Mucosa of descending colon (tissue), 3 donors: ENCODE measurements at regions not wholly inside any gene's neighbourhood (a gene's known extent, or its start where the extent isn't known, plus 50 kb on each side); places are given as distances from the start of the nearest gene placed in this dataset.

Experiments
- ATAC-seq: fragments of 200-7000 bp; cut with Tn5 transposase; one replicate; pipeline ENCODE4 v1.9.1; 2020; ENCODE audit warnings: mild to moderate bottlenecking, moderate library complexity
- DNase-seq, 3 donors: peaks; one replicate each; pipeline ENCODE4 v3.0.0-alpha.2; 2020
- H3K36me3 ChIP-seq: fragments of 200-600 bp; one replicate; pipeline ENCODE4 v1.8.0; 2021; ENCODE audit warnings: low read depth, mild to moderate bottlenecking
- H3K4me1 ChIP-seq: fragments of 200-600 bp; one replicate; pipeline ENCODE4 v1.8.0; 2021; ENCODE audit warnings: low read depth, mild to moderate bottlenecking
- H3K4me3 ChIP-seq: fragments of 200-600 bp; one replicate; pipeline ENCODE4 v1.8.0; 2021; ENCODE audit warnings: mild to moderate bottlenecking
- H3K9me3 ChIP-seq: fragments of 200-600 bp; one replicate; pipeline ENCODE4 v1.8.0; 2021; ENCODE audit warnings: mild to moderate bottlenecking
- CTCF ChIP-seq: fragments of 200-600 bp; IDR thresholded peaks from one replicate; pipeline ENCODE4 v1.8.0; 2022; ENCODE audit warnings: antibody characterized with exemption, mild to moderate bottlenecking
- intact Hi-C, 2 donors: fragments of 100-400 bp; cut with DNase I in 1 of 2; cut with micrococcal nuclease in 1 of 2; formaldehyde crosslinking; loops; one replicate each; pipeline versions ENCODE4 v1.11.0 to v1.11.1; 2022; cut with DNase I, micrococcal nuclease
- donor health status: DM: no; HTN: no; CAD: no; lungs with moderate emphysema.
- donor health status: DM: no; HTN: no; CAD: no.
- donor health status: DM: no; HTN: yes; CAD: no.

GRCh38 chr12:42010257-42010656 is 134.4 kb downstream of the GXYLT1 start:
- no peak for TF ChIP-seq CTCF
- no peak for ATAC-seq
- no peaks in the 10 kb centered on the region for H3K36me3 ChIP-seq
- H3K4me1 ChIP-seq: no peaks in the 10 kb centered on the region
- DNase-seq: no peak
- no peak overlapping the region for H3K4me3 ChIP-seq
- no peaks in the 10 kb centered on the region for H3K9me3 ChIP-seq
- intact Hi-C loops: no loop called here

- no peak overlapping the region for H3K4me3 ChIP-seq
- no peak for TF ChIP-seq CTCF
- DNase-seq: no peak
- H3K9me3 ChIP-seq: no peaks in the 10 kb centered on the region
- intact Hi-C loops: no loop called here
- H3K4me1 ChIP-seq: no peaks in the 10 kb centered on the region
- H3K36me3 ChIP-seq: no peaks in the 10 kb centered on the region
- no peak for ATAC-seq
These were observed 135.7 kb downstream of the GXYLT1 start for GRCh38 chr12:42008996-42009395.

- DNase-seq (no peak), ATAC-seq (no peak)
- intact Hi-C loops: no loop called here
- no peaks in the 10 kb centered on the region for H3K36me3 ChIP-seq
- no peaks in the 10 kb centered on the region for H3K9me3 ChIP-seq
- no peaks in the 10 kb centered on the region for H3K4me1 ChIP-seq
- no peak overlapping the region for H3K4me3 ChIP-seq
- no peak for TF ChIP-seq CTCF
These were observed 141.6 kb downstream of the GXYLT1 start for GRCh38 chr12:42003031-42003430.

- TF ChIP-seq CTCF: no peak
- DNase-seq: no peak
- intact Hi-C loops: no loop called here
- ATAC-seq: no peak
- Histone ChIP-seq H3K36me3 (no peaks in the 10 kb centered on the region), H3K9me3 (no peaks in the 10 kb centered on the region), H3K4me3 (no peak overlapping the region), H3K4me1 (no peaks in the 10 kb centered on the region)
These were observed 142.1 kb downstream of the GXYLT1 start for GRCh38 chr12:42002563-42002962.

- no peak for TF ChIP-seq CTCF
- Histone ChIP-seq H3K9me3 (no peaks in the 10 kb centered on the region), H3K36me3 (no peaks in the 10 kb centered on the region), H3K4me1 (no peaks in the 10 kb centered on the region), H3K4me3 (no peak overlapping the region)
- DNase-seq (no peak), ATAC-seq (no peak)
- intact Hi-C loops: no loop called here
These were observed 146.2 kb downstream of the GXYLT1 start for GRCh38 chr12:41998436-41998835.

- H3K4me3 ChIP-seq: no peak overlapping the region
- TF ChIP-seq CTCF: no peak
- DNase-seq (no peak), ATAC-seq (no peak)
- no peaks in the 10 kb centered on the region for H3K36me3 ChIP-seq
- no peaks in the 10 kb centered on the region for H3K9me3 ChIP-seq
- no peaks in the 10 kb centered on the region for H3K4me1 ChIP-seq
- intact Hi-C loops: no loop called here
These were observed 151.4 kb downstream of the GXYLT1 start for GRCh38 chr12:41993283-41993682.
